Erythroblast (primary cell): ENCODE measurements at regions not wholly inside any gene's neighbourhood (a gene's known extent, or its start where the extent isn't known, plus 50 kb on each side); places are given as distances from the start of the nearest gene placed in this dataset.

Experiments used
- GATA1 ChIP-seq: IDR thresholded peaks from 2 replicates; pipeline ENCODE4 v1.6.1; 2011; ENCODE audit warnings: low read depth, mild to moderate bottlenecking, control low read depth, low read length, moderate library complexity
- POLR2A ChIP-seq: IDR thresholded peaks from 2 replicates; pipeline ENCODE4 v1.6.1; 2011; ENCODE audit warnings: mild to moderate bottlenecking, low read length

GRCh38 chr15:95830281-95830680 lies 500.2 kb upstream of the NR2F2 start:
- no peak for TF ChIP-seq POLR2A
- no peak for TF ChIP-seq GATA1
